BE2C (cell line): ENCODE measurements at regions not wholly inside any gene's neighbourhood (a gene's known extent, or its start where the extent isn't known, plus 50 kb on each side); places are given as distances from the start of the nearest gene placed in this dataset.

Source experiments
- DNase-seq: peaks from one replicate; pipeline ENCODE4 v3.0.0-alpha.2; 2020
- H3K27me3 ChIP-seq: fragments of 250-450 bp; sonication (Bioruptor Pico); 2 replicates; pipeline ENCODE4 v1.5.1; 2020; ENCODE audit warnings: mild to moderate bottlenecking
- H3K36me3 ChIP-seq: fragments of 250-450 bp; sonication (Bioruptor Pico); 2 replicates; pipeline ENCODE4 v1.5.1; 2020; ENCODE audit warnings: mild to moderate bottlenecking
- H3K4me1 ChIP-seq: fragments of 250-450 bp; sonication (Bioruptor Pico); 2 replicates; pipeline ENCODE4 v1.5.1; 2020
- H3K4me3 ChIP-seq: 2 replicates; pipeline ENCODE4 v1.5.1; 2011; ENCODE audit warnings: low read depth, low read length
- H3K9me3 ChIP-seq: fragments of 250-450 bp; sonication (Bioruptor Pico); 2 replicates; pipeline ENCODE4 v1.5.1; 2020
- TF ChIP-seq, protein P1 (sequence below): IDR thresholded peaks from 2 replicates; pipeline ENCODE4 v1.5.1; 2012; ENCODE audit warnings: mild to moderate bottlenecking, low read depth, low read length

DNA sequence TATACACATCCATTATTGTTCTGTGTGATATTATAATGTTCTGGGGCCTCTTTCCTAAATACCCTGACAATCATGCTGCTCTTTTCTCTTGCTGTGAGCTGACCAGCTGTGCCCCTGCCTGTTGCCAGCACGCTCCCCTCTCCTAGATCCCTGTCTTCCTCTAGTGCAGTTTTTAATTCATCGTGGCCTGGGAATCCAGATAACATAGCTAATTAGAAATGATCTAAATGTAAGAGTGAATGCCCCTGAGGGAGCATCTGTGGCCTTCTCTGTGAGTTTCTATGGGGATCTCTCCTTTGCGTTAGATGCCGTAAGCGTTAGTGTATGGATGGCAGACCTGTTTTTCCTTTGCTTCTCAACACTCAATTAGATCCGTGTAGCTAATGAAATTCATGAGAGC, 434.3 kb downstream of the SPRY1 start:
- no peaks in the 10 kb centered on the region for H3K4me1 ChIP-seq
- no peaks in the 10 kb centered on the region for H3K36me3 ChIP-seq
- no peaks in the 10 kb centered on the region for H3K27me3 ChIP-seq
- TF ChIP-seq, protein P1, sequence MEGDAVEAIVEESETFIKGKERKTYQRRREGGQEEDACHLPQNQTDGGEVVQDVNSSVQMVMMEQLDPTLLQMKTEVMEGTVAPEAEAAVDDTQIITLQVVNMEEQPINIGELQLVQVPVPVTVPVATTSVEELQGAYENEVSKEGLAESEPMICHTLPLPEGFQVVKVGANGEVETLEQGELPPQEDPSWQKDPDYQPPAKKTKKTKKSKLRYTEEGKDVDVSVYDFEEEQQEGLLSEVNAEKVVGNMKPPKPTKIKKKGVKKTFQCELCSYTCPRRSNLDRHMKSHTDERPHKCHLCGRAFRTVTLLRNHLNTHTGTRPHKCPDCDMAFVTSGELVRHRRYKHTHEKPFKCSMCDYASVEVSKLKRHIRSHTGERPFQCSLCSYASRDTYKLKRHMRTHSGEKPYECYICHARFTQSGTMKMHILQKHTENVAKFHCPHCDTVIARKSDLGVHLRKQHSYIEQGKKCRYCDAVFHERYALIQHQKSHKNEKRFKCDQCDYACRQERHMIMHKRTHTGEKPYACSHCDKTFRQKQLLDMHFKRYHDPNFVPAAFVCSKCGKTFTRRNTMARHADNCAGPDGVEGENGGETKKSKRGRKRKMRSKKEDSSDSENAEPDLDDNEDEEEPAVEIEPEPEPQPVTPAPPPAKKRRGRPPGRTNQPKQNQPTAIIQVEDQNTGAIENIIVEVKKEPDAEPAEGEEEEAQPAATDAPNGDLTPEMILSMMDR: no peak
- DNase-seq: no peak
- H3K4me3 ChIP-seq: no peak overlapping the region
- H3K9me3 ChIP-seq: no peaks in the 10 kb centered on the region

DNA sequence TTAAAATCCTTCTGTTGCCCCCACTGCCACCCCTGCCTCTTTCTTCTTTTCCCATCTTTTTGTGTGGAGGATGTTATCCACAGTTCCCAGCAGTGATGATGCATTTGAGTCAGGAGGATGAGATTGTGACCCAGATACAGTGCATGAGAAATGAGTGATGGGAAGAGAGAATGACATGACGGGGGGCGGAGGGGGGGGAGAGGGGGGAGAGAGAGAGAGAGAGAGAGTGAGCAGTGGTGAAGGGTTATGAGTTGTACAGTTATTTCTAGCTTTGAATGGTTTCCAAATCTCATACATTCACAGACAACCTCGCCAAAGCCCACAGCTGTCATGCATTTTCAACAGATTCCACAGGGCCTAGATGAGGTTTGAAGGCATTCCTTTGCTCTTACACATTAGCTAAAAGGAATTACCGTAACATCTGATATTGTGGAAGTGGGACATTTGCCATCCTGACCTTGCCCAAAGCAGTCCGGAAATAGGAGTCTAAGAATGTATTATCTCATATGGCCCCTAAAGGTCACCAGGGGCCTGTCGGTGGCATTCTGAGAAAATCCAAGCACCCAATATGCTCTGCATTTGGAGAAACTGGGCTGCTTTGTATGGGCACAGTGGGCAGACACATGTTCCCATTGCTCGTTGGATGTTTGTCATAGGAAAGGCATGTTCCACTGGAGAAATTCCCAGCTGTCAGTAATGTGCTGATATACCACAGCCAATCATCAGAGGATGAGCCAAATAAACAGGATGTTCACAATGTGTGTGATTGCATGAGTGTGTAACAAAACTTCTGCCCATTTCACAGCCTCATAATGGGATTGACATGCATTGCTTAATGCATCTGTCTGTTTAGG, 435.8 kb downstream of the SPRY1 start:
- Histone ChIP-seq H3K4me1 (no peaks in the 10 kb centered on the region), H3K4me3 (no peak overlapping the region), H3K9me3 (no peaks in the 10 kb centered on the region), H3K36me3 (no peaks in the 10 kb centered on the region), H3K27me3 (no peaks in the 10 kb centered on the region)
- TF ChIP-seq, protein P1: no peak
- no peak for DNase-seq

DNA sequence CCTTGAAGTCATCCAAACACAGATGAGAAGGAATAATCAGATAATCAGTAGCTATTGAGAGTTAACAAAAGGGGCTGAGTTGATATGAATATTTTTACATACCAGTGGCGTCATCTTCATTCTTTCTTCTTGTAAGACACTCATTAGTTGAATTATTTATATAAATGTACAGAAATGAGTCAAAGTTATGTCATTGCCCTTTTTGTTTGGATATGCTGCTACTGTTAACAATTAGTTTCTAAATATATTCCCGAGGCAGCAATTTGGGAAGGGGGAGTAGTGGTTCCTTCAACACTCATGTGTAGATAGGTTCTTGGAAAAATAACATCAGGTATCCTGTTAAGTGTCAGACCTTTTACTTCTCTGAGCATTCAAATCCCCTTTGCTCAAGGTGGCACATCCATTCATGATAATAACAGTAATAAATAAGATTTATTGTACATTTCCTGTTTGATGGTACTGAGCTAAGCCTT, 436.6 kb downstream of the SPRY1 start:
- DNase-seq: no peak
- H3K4me3 ChIP-seq: no peak overlapping the region
- H3K36me3 ChIP-seq: no peaks in the 10 kb centered on the region
- TF ChIP-seq, protein P1: no peak
- H3K9me3 ChIP-seq: no peaks in the 10 kb centered on the region
- H3K27me3 ChIP-seq: no peaks in the 10 kb centered on the region
- no peaks in the 10 kb centered on the region for H3K4me1 ChIP-seq

DNA sequence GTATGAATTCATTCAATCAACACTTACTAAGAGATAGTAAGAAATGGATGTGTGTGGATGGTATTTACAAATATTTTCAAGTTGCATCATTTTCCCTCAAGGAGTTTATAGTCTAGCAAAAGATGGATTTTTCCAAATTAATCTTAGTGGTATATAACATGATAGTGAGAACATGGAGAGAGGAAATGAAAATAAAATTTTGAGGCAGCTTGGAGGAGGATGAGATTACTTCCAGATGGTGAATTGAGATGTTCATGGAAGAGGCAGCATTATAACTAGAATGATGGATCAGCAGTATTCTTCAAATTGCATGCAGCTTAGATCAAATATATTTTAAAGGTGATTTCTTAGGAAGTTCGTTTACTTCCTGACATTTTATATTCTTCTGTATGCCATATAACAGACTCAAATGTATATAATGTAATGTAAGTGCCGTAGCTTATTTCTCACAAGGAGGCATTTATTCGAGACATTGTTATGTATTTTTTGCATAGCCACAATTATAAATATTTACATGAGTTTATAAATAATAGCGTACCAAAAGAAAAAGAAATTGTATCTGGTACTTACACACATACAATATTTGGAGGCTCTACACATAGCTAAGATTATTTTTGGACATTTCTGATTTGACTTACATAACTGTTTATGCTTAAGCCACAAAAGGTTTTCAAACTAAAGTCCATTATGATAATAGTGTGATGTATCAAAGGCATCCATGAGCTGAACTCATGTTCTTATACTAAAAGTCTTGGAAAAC, 439.4 kb downstream of the SPRY1 start:
- Histone ChIP-seq H3K4me1 (no peaks in the 10 kb centered on the region), H3K27me3 (no peaks in the 10 kb centered on the region), H3K36me3 (no peaks in the 10 kb centered on the region), H3K9me3 (no peaks in the 10 kb centered on the region), H3K4me3 (no peak overlapping the region)
- DNase-seq: no peak
- TF ChIP-seq, protein P1: no peak

DNA sequence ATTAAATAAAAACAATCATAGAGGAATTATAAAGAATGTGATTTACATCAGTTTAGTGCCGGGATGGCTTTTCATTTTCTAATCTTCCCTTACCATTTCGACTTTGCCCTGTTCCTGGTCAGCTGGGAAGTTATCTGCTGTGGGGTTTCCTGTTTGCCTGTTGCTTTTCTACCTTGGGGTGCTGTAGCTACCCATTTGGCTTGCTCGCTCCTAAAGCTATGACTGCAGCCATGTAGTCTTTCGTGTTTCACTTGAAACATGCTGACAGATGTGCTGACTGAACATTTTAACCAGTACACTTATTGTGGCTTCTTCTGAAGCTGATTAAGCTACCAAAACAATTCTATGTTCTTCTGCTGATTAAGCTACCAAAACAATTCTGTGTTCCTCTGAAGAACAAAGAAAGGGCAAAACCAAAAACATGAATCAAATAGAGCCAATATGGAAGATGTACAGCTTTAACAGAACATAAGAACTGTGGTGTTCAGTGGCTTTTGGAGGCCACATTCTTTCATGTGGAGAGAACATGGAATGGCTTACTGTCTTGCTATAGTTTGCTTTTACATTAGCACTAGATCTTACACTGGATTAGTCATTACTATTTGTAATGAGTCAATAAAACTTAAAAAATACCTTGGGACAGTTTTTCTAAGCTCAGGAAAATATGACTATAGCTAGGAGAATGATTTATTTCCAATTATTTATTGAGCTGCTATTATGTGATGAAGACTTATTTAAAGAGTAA, 440.4 kb downstream of the SPRY1 start:
- Histone ChIP-seq H3K36me3 (no peaks in the 10 kb centered on the region), H3K9me3 (no peaks in the 10 kb centered on the region), H3K27me3 (no peaks in the 10 kb centered on the region), H3K4me1 (no peaks in the 10 kb centered on the region), H3K4me3 (no peak overlapping the region)
- TF ChIP-seq, protein P1: no peak
- no peak for DNase-seq
